ENCODE measurements at regions not wholly inside any gene's neighbourhood (a gene's known extent, or its start where the extent isn't known, plus 50 kb on each side); places are given as distances from the start of the nearest gene placed in this dataset.

DNA sequence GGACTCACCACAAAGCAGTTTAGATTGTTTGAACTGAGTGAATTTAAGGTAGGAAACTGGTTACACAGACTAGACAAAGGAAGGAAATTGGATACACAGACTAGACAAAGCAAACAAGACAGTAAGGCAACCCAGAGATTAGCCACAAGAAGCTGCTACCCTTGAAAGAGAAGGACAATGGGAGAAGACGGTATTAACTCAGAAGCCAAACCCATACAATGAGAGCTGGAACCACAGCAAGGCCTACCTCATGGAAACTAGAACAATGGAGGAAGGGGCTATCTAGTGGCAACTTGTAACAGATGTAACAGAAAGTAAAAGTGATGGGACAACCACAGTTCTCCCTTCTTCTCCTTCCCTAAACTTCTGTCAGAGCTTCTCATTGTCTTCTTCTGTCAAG lies 410.9 kb upstream of the SPRY2 start:
- TF ChIP-seq, protein P1, sequence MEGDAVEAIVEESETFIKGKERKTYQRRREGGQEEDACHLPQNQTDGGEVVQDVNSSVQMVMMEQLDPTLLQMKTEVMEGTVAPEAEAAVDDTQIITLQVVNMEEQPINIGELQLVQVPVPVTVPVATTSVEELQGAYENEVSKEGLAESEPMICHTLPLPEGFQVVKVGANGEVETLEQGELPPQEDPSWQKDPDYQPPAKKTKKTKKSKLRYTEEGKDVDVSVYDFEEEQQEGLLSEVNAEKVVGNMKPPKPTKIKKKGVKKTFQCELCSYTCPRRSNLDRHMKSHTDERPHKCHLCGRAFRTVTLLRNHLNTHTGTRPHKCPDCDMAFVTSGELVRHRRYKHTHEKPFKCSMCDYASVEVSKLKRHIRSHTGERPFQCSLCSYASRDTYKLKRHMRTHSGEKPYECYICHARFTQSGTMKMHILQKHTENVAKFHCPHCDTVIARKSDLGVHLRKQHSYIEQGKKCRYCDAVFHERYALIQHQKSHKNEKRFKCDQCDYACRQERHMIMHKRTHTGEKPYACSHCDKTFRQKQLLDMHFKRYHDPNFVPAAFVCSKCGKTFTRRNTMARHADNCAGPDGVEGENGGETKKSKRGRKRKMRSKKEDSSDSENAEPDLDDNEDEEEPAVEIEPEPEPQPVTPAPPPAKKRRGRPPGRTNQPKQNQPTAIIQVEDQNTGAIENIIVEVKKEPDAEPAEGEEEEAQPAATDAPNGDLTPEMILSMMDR (IDR thresholded peaks at IDR 0.05): no peak
- TF ChIP-seq POLR2A (IDR thresholded peaks at IDR 0.05): no peak
- TF ChIP-seq EP300 (IDR thresholded peaks at IDR 0.05): no peak

Measured in upper lobe of left lung (tissue), 4 donors.